NCI-H1694 treated with DMSO at 0.1 percent for 48 hours (cell line): ENCODE measurements at regions not wholly inside any gene's neighbourhood (a gene's known extent, or its start where the extent isn't known, plus 50 kb on each side); places are given as distances from the start of the nearest gene placed in this dataset.

Experiments
- DNase-seq: peaks from one replicate; lab custom pipeline; 2025; lab: John Stamatoyannopoulos, UW

DNA sequence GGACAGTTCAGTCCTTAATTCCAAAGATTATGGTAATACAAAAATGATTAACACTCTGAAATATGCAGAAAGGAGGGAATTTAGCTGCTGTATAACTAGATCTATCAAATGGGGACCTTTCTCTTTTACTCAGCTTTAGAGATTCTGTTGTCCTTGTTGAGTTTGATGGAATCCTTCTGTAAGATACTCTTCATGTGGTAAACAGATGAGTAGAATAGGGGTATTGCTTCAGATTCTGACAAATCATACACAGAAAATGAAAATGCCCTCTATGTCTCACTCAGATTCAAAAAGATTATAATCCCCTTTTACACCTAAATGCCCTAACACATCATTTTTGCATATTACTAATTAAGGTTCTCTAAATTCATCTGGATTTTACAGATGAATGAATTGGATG is 50.7 kb downstream of the ARHGAP35 start:
- no peak for DNase-seq

GRCh38 chr19:46913198-46913851 is 52.5 kb downstream of the ARHGAP35 start:
- DNase-seq = no peak

DNA sequence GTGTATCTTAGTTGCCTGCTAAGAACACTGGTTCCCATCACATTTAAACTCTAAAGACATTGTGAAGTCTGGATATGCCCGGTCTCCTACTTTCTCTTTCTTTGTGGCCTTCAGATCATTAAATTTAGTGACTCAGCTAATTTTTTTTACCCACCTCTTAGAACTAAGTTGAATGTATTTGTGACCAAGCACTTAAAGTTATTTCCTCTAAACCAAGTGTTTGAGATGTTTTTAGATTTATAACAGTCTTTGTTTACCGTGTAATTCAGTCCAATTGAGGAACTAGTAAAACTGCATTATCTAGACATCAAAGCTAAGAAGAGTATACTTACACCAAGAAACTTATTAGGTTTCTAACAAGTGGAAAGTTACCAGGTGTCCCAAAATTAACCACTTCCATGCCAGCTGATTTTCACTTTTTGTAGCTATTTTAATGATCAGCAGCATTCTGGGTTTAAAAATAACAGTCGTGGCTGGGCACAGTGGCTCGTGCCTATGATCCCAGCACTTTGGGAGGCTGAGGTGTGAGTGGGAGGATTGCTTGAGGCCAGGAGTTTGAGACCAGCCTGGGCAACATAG is 53.1 kb downstream of the ARHGAP35 start:
- DNase-seq = no peak

- DNase-seq = no peak
Observed at GRCh38 chr19:46915386-46915785, 54.6 kb downstream of the ARHGAP35 start.

DNA sequence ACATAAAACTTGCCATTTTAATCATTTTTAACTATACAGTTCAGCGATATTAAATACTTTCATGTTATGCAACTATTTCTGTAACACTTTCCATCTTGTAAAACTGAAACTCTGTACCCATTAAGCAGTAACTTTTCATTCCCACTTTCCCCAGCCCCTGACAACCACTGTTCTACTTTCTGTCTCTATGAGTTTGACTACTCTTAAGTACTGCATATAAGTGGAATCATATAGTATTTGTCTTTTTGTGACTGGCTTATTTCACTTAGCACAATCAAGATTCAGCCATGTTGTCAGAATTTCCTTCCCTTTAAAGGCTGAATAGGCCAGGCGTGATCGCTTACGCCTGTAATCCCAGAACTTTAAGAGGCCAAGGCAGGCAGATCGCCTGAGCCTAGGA is 56.2 kb downstream of the ARHGAP35 start:
- no peak for DNase-seq

GRCh38 chr19:46919324-46919723 is 58.5 kb downstream of the ARHGAP35 start:
- no peak for DNase-seq

DNA sequence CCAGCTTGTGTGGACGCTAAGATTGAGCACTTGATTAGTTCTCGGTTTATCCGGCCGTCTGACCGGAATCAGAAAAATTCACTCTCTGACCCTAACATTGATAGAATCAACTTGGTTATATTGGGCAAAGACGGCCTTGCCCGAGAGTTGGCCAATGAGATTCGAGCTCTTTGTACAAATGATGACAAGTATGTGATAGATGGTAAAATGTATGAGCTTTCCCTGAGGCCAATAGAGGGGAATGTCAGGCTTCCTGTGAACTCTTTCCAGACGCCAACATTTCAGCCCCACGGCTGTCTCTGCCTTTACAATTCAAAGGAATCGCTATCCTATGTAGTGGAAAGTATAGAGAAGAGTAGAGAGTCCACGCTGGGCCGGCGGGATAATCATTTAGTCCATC is 59.6 kb downstream of the ARHGAP35 start:
- DNase-seq = no peak

DNA sequence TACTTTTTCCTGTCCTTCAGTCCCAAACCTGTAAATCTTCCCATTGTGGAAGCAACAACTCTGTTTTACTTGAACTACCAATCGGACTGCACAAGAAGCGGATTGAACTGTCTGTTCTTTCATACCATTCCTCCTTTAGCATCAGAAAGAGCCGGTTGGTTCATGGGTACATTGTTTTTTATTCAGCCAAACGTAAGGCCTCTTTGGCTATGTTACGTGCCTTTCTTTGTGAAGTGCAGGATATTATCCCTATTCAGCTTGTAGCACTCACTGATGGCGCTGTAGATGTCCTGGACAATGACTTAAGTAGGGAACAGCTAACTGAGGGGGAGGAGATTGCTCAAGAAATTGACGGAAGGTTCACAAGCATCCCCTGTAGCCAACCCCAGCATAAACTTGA is 60.3 kb downstream of the ARHGAP35 start:
- no peak for DNase-seq

GRCh38 chr19:46922465-46922864 is 61.7 kb downstream of the ARHGAP35 start:
- DNase-seq = no peak

DNA sequence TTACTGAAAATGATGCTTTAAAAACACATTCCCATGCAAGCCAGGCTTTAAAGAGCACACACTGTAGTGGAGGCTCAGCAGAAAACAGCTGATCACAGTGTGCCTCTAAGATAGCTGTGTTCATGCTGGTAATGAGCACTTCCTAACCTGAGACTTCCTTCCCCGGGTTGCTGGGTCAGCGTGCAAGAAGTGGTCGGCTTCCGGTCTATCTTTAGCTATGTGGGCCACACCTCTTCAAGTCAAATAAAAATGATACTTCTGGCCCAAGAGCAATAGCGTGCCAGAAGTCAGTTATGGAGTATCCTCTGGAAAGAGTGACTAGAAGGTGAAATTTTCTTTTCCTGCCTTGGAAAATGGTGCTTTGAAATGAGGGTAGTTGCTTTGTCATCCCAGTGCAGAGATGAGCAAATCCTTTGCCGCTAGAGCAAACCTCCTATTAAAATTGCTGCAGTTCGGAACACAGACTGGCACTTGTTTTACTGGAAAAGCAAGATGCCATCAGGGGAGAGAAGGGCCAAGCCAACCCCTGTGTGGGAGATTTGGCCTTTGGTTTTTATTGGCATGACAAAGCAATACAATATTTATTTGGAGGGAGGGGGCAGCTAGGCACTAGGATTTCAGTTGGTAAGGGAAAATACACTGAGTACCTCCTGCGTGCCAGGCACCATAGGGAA is 64.2 kb downstream of the ARHGAP35 start:
- no peak for DNase-seq

GRCh38 chr19:46925548-46925950 is 64.8 kb downstream of the ARHGAP35 start:
- no peak for DNase-seq

- DNase-seq = no peak
Observed at GRCh38 chr19:46926170-46927071, 65.6 kb downstream of the ARHGAP35 start.

DNA sequence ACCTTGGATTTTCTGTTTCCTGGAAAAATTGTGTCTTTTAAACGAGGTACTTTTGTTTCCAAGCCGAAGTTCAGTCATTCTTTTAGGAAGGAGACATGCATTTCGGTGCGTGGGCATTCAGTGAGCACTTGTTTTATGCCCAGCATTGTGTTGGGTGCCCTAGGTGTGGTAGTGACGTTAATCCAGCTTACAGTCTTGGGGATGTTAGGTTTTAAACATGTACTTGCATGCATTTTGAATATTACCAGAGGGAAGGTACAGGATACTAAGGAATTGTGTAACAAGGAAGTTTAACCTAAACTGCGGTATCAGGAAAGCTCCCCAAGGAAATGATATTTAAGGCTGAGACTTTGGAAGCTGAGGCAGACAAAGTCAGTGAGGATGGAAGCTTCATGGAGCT is 66.3 kb downstream of the ARHGAP35 start:
- no peak for DNase-seq

- no peak for DNase-seq
Observed at GRCh38 chr19:46927893-46928292, 67.1 kb downstream of the ARHGAP35 start.

DNA sequence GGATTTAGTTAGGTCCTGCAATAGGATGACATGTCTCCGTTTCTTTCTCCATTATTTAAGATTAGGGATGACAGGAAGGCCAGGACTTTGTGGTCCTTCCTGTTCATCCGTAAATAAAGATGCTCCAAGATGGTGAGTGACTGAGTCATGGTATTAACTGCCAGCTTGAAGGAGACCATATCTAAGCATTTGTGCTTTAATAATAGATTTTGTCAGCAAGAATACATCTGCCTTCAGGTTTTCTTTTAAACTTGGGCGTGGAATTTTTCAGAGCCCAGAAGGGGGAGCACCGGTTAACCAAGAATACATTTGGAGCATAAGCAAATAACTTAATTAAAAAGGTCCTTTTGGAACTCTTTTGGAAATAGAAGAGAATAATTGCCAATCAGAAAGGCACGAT is 68.2 kb downstream of the ARHGAP35 start:
- DNase-seq = no peak

DNA sequence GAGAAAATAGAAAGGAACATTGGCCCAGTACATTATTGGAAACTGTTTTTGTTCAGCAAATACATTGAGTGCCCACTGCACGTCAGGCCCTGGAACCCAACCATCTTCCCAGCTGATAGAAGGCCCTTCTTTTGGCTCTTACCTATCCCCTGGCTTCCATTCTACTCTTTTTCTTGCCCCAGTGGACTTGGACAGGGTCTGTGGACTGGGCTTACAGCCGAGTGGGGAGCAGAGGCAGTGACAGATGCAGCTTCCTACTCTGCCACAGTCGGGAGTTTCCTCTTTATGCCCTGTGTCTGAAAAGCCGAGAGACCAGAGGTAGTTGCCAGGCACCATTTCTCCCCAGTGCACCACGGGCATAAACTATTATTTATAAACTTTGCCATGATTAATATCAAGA is 70.4 kb downstream of the ARHGAP35 start:
- DNase-seq = no peak

DNA sequence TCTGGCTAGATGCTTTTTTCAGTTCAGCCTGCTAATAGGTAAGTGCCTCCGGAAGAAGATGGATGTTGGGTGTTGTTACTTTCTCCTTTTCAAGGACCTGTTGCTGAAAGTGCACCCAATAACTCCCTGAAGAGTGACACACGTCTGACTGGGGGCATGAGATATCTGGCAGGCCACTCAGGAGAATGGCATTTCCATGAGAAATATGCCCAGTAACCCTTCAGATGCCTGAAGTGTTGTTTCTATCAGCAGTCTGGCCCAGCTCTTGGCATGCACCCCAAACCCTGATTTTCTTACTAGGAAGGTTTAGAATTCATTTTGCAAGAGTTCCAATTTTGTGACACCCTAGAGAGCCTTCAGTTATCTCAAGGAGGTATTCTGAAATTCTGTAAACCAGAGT is 71.5 kb downstream of the ARHGAP35 start:
- DNase-seq = no peak

DNA sequence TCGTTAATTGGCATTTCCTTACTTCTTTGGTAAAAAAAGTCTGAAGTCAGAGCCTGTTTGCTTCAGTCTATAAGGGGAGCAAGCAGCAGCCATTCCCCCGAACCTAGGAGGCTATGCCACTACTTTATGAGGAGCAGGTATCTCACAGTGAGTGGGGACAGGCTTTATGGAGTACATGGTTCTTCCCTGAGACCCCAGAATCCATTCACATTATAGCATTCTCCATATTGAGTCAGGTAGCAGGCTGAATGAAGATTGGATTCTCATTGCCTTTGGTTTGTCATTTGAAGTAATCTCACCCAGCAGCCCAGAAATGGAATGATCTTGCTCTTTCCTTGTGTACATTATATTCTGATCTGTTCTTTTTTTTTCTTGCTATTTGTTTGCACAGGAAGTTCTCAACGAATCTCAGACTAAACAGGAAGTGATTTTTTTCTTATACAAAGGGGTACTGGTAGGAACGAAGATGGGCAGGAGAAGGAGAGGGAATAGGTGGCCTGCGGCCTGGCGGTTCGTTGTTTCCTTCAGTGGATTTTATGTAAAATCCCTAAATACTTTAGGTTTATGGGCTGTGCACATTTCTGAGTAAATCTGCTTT is 74.4 kb downstream of the ARHGAP35 start:
- no peak for DNase-seq

- no peak for DNase-seq
Observed at GRCh38 chr19:46943150-46943946, 76.3 kb upstream of the NPAS1 start.

DNA sequence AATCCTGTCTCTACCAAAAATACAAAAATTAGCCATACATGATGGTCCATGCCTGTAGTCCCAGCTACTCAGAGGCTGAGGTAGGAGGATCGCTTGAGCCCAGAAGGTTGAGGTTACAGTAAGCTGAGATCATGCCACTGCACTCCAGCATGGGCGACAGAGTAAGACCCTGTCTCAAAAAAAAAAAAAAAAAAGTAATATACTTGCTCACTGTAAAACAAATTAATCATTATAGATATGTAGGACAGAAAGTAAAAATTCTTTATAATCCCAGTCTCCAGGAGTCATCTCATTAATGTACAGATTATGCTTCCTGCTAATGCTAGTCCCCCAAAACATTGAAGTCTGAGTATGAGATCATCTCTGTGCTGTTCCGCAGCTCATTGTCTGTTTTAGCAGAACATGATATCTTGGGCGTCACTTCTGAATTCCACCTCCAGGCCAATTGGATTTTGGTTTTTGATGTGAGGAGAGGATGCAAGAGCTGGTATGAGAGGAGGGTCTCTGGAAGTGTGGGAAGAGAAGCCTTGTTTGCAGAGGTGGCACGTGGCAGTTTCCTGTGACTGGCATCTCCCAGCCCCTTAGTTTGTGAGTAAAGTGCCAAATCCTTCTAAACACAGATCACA is 75.4 kb upstream of the NPAS1 start:
- DNase-seq = no peak
